PC-3 (cell line): ENCODE measurements at regions not wholly inside any gene's neighbourhood (a gene's known extent, or its start where the extent isn't known, plus 50 kb on each side); places are given as distances from the start of the nearest gene placed in this dataset.

Experiments
- ATAC-seq: fragments of 200-7000 bp; cut with Tn5 transposase; 2 replicates; pipeline ENCODE4 v1.9.1; 2020; ENCODE audit warnings: mild to moderate bottlenecking, moderate library complexity
- BruUV-seq: library from RNA; stranded (reverse); fragments of 400-500 nt; replicated peaks from 2 replicates; lab custom pipeline; 2021; lab: Mats Ljungman, UMichigan
- CTCF ChIA-PET: fragments of 300-600 bp; sonication (Branson Sonifier 250); formaldehyde crosslinking; loops from one replicate; lab custom pipeline; 2022; ENCODE audit warnings: antibody characterized with exemption; lab: Charles Lee
- POLR2A ChIA-PET: fragments of 300-600 bp; sonication (Branson Sonifier 250); formaldehyde crosslinking; loops from one replicate; lab custom pipeline; 2022; ENCODE audit warnings: antibody characterized with exemption; ENCODE audit not compliant: unreplicated experiment; lab: Charles Lee
- DNase-seq: peaks from one replicate; pipeline ENCODE4 v3.0.0-alpha.2; 2015
- H2AFZ ChIP-seq: fragments of 300-600 bp; sonication (generic); 2 replicates; pipeline ENCODE4 v1.6.0; 2016; ENCODE audit warnings: antibody characterized with exemption, low read length
- H3F3A ChIP-seq: fragments of 300-600 bp; sonication (generic); one replicate; pipeline ENCODE4 v1.6.0; 2017; ENCODE audit warnings: antibody characterized with exemption, low read length, control low read depth, mild to moderate bottlenecking; ENCODE audit not compliant: unreplicated experiment
- H3K27ac ChIP-seq: fragments of 300-600 bp; sonication (generic); 2 replicates; pipeline ENCODE4 v1.5.1; 2016; ENCODE audit warnings: mild to moderate bottlenecking, low read length
- H3K27me3 ChIP-seq: fragments of 300-600 bp; sonication (generic); 2 replicates; pipeline ENCODE4 v1.6.1; 2016; ENCODE audit warnings: low read length, mixed read lengths
- H3K36me3 ChIP-seq: fragments of 300-600 bp; sonication (generic); 2 replicates; pipeline ENCODE4 v1.6.1; 2016; ENCODE audit warnings: low read depth, mixed run types, low read length, mixed read lengths
- H3K4me1 ChIP-seq: fragments of 300-600 bp; sonication (generic); 2 replicates; pipeline ENCODE4 v1.5.1; 2016; ENCODE audit warnings: low read length; ENCODE audit not compliant: insufficient read depth
- H3K4me2 ChIP-seq: fragments of 300-600 bp; sonication (generic); 2 replicates; pipeline ENCODE4 v1.6.0; 2016; ENCODE audit warnings: low read length
- H3K4me3 ChIP-seq: fragments of 300-600 bp; sonication (generic); 2 replicates; pipeline ENCODE4 v1.5.1; 2016; ENCODE audit warnings: mild to moderate bottlenecking, low read length, mixed read lengths
- H3K79me2 ChIP-seq: fragments of 300-600 bp; sonication (generic); 2 replicates; pipeline ENCODE4 v1.6.1; 2017; ENCODE audit warnings: low read length, mixed read lengths
- H3K9ac ChIP-seq: fragments of 300-600 bp; sonication (generic); 2 replicates; pipeline ENCODE4 v1.6.0; 2016; ENCODE audit warnings: mild to moderate bottlenecking, low read length
- H3K9me2 ChIP-seq: fragments of 300-600 bp; sonication (generic); replicated peaks from 2 replicates; pipeline ENCODE4 v1.6.1; 2016; ENCODE audit warnings: mixed run types, low read length, mixed read lengths
- H3K9me3 ChIP-seq: fragments of 300-600 bp; sonication (generic); 2 replicates; pipeline ENCODE4 v1.6.1; 2016; ENCODE audit warnings: low read length, mixed read lengths
- H4K20me1 ChIP-seq: fragments of 300-600 bp; sonication (generic); 2 replicates; pipeline ENCODE4 v1.6.1; 2016; ENCODE audit warnings: low read length, mixed read lengths
- EZH2 ChIP-seq: fragments of 300-600 bp; sonication (generic); IDR thresholded peaks from one replicate; pipeline ENCODE4 v1.6.1; 2017; ENCODE audit warnings: antibody characterized with exemption, mild to moderate bottlenecking, low read length; ENCODE audit not compliant: unreplicated experiment
- EZH2phosphoT487 ChIP-seq: fragments of 300-600 bp; sonication (generic); IDR thresholded peaks from 2 replicates; pipeline ENCODE4 v1.6.1; 2018; ENCODE audit warnings: mild to moderate bottlenecking, antibody characterized with exemption, low read length, borderline replicate concordance
- intact Hi-C: fragments of 100-400 bp; cut with micrococcal nuclease; formaldehyde crosslinking; loops from 2 replicates; pipeline ENCODE4 v1.9.0; 2023
- TF ChIP-seq, protein P1 (sequence below): fragments of 300-600 bp; sonication (generic); conservative IDR thresholded peaks from 2 replicates; pipeline ENCODE4 v1.5.1; 2017; ENCODE audit warnings: antibody characterized with exemption, low read depth, mild to moderate bottlenecking, low read length

DNA sequence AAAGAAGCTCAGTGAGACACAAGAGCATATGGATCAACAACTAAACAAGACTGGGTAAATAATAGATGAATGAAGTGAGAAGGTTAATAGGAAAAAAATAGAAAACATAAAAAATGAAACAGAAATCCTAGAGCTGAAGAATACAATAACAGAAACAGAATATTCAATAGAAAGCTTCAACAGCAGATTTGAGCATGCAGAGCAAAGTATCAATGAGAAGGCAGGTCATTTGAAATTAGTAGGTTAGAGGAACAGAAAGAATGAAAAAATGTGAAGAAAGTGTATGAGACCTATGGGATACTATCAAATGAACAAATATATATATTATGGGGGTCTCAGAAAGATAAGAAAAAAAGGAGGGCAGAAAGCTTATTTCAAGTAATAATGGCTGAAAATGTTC is 362.9 kb upstream of the POU3F2 start:
- Histone ChIP-seq H3K4me2 (no peak overlapping the region), H3K4me3 (no peak overlapping the region), H3K9me2 (no peaks in the 10 kb centered on the region), H3K27me3 (0 out of 2 replicates have a peak, but pooled peaks cover under 1% of the 10 kb centered on the region), H3K27ac (no peak overlapping the region), H3K9me3 (no peaks in the 10 kb centered on the region), H3K4me1 (no peaks in the 10 kb centered on the region), H3K36me3 (no peaks in the 10 kb centered on the region), H2AFZ (no peak overlapping the region), H3K9ac (no peak overlapping the region), H4K20me1 (no peaks in the 10 kb centered on the region), H3F3A (no peaks in the 10 kb centered on the region), H3K79me2 (no peaks in the 10 kb centered on the region)
- ChIA-PET POLR2A (no interaction called here), CTCF (no interaction called here)
- ATAC-seq (no peak), DNase-seq (no peak)
- intact Hi-C loops: no loop called here
- no TSS peak for BruUV-seq
- no peak for TF ChIP-seq EZH2phosphoT487

DNA sequence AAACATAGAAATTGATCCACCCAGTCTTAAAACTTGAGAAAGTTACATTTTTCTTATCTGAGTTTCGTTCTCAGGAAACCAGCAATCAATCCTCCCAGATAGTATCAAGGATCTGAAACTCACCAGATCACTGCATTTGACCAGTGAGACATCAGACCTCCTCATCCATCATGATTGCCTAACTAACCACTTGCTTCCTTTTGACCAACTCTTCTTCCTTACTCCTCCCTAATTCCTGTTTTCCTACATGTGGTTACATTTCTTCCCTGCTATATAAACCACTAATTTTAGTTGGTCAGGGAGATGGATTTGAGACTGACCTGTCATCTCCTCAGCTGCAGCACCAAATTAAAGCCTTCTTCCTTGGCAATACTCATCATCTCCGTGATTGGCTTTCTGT is 357.1 kb upstream of the POU3F2 start:
- Histone ChIP-seq H3K79me2 (no peaks in the 10 kb centered on the region), H3K36me3 (no peaks in the 10 kb centered on the region), H3F3A (no peaks in the 10 kb centered on the region), H3K4me2 (no peak overlapping the region), H2AFZ (no peak overlapping the region), H4K20me1 (no peaks in the 10 kb centered on the region), H3K27me3 (no peaks in the 10 kb centered on the region), H3K9ac (no peak overlapping the region), H3K4me1 (no peaks in the 10 kb centered on the region), H3K4me3 (no peak overlapping the region), H3K9me3 (no peaks in the 10 kb centered on the region), H3K9me2 (no peaks in the 10 kb centered on the region), H3K27ac (no peak overlapping the region)
- BruUV-seq: no TSS peak
- TF ChIP-seq, protein P1, sequence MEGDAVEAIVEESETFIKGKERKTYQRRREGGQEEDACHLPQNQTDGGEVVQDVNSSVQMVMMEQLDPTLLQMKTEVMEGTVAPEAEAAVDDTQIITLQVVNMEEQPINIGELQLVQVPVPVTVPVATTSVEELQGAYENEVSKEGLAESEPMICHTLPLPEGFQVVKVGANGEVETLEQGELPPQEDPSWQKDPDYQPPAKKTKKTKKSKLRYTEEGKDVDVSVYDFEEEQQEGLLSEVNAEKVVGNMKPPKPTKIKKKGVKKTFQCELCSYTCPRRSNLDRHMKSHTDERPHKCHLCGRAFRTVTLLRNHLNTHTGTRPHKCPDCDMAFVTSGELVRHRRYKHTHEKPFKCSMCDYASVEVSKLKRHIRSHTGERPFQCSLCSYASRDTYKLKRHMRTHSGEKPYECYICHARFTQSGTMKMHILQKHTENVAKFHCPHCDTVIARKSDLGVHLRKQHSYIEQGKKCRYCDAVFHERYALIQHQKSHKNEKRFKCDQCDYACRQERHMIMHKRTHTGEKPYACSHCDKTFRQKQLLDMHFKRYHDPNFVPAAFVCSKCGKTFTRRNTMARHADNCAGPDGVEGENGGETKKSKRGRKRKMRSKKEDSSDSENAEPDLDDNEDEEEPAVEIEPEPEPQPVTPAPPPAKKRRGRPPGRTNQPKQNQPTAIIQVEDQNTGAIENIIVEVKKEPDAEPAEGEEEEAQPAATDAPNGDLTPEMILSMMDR: no peak
- TF ChIP-seq EZH2 (no peak), EZH2phosphoT487 (no peak)
- ATAC-seq (no peak), DNase-seq (no peak)
- intact Hi-C loops: no loop called here
- POLR2A ChIA-PET: no interaction called here
- CTCF ChIA-PET: no interaction called here

DNA sequence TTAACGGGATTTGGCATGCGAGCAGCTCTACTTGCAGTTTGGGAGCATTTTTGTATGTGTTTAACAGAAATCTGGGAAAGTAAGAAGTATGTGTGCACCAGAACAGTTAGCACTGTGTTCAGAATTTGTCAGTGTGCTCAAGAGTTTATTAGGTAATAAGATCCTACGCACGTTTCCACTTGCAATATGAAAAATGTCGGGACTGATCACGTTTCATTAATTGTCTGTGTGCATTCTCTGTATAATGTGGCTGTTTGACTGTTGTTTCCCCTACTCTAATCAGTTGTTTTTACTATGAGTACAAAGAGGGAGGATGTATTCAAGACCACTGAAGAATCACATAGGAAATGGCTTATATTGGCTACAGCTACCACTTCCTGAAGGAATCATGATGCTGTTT is 349.7 kb upstream of the POU3F2 start:
- H3F3A ChIP-seq: no peaks in the 10 kb centered on the region
- ChIA-PET CTCF (no interaction called here), POLR2A (no interaction called here)
- no peak for DNase-seq
- BruUV-seq: no TSS peak
- intact Hi-C loops: no loop called here
- no peaks in the 10 kb centered on the region for H3K9me3 ChIP-seq
- no peak for TF ChIP-seq EZH2
- H3K27me3 ChIP-seq: peaks cover 16% of the 10 kb centered on the region; the same call in 1 of the 2 replicates
- H3K4me1 ChIP-seq: no peaks in the 10 kb centered on the region
- no peaks in the 10 kb centered on the region for H3K36me3 ChIP-seq
- H3K4me3 ChIP-seq: no peak overlapping the region
- no peak overlapping the region for H2AFZ ChIP-seq
- H3K4me2 ChIP-seq: no peak overlapping the region
- no peaks in the 10 kb centered on the region for H4K20me1 ChIP-seq
- H3K27ac ChIP-seq: no peak overlapping the region
- no peaks in the 10 kb centered on the region for H3K79me2 ChIP-seq
- no peak overlapping the region for H3K9ac ChIP-seq
- no peaks in the 10 kb centered on the region for H3K9me2 ChIP-seq
- ATAC-seq: no peak

DNA sequence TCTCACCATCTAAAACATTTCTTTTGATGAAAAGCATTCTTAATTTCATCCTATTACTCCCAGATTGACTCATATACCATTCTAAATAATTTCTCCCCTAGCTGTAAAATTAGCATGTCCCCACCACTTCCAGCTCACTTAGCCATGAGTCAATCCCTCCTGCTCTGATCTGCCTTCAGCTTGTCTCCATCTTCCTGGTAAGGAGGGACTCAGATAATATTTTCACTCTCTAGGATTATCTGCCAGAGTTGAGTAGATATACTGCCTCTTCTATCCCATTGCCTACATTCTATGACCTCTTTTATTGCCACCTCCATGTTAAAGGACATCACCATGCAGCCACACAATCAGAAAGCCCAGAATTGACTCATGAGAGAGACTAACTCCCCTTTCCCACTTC is 348.8 kb upstream of the POU3F2 start:
- ChIA-PET CTCF (no interaction called here), POLR2A (no interaction called here)
- Histone ChIP-seq H3K79me2 (no peaks in the 10 kb centered on the region), H3K9me2 (no peaks in the 10 kb centered on the region), H3K9me3 (no peaks in the 10 kb centered on the region), H3K4me1 (no peaks in the 10 kb centered on the region), H3K4me3 (no peak overlapping the region), H3F3A (no peaks in the 10 kb centered on the region), H3K36me3 (no peaks in the 10 kb centered on the region), H4K20me1 (no peaks in the 10 kb centered on the region), H2AFZ (no peak overlapping the region), H3K27ac (no peak overlapping the region), H3K4me2 (no peak overlapping the region), H3K9ac (no peak overlapping the region), H3K27me3 (peaks cover 16% of the 10 kb centered on the region; the same call in 1 of the 2 replicates)
- no TSS peak for BruUV-seq
- TF ChIP-seq, protein P1: no peak
- TF ChIP-seq EZH2phosphoT487 (no peak), EZH2 (no peak)
- intact Hi-C loops: no loop called here
- DNase-seq (no peak), ATAC-seq (no peak)
